Endothelial cell of umbilical vein (primary cell): ENCODE measurements at regions not wholly inside any gene's neighbourhood (a gene's known extent, or its start where the extent isn't known, plus 50 kb on each side); places are given as distances from the start of the nearest gene placed in this dataset.

Experiments used
- CTCF ChIP-seq, 2 donors: IDR thresholded peaks; 1 replicate in 1 of 2; 2 replicates in 1 of 2; pipeline ENCODE4 v1.5.1; 2011; ENCODE audit warnings: low read length in 2 of 2, mild to moderate bottlenecking in 2 of 2, moderate library complexity in 2 of 2, control low read depth in 1 of 2, inconsistent platforms in 1 of 2, low read depth in 1 of 2; ENCODE audit not compliant: insufficient read depth in 1 of 2; ENCODE audit errors: extremely low read depth in 1 of 2
- EZH2 ChIP-seq: IDR thresholded peaks from 2 replicates; pipeline ENCODE4 v1.6.1; 2012; ENCODE audit warnings: borderline replicate concordance, low read depth, mild to moderate bottlenecking, moderate library complexity, low read length, inconsistent platforms; ENCODE audit not compliant: severe bottlenecking
- FOS ChIP-seq: IDR thresholded peaks from 2 replicates; pipeline ENCODE4 v1.6.1; 2011; ENCODE audit warnings: mild to moderate bottlenecking, low read length, moderate library complexity, borderline replicate concordance; ENCODE audit not compliant: insufficient read depth
- GATA2 ChIP-seq: IDR thresholded peaks from 2 replicates; pipeline ENCODE4 v1.7.0; 2011; ENCODE audit warnings: low read depth, mild to moderate bottlenecking, moderate library complexity, mixed read lengths, low read length; ENCODE audit not compliant: insufficient read length, insufficient read depth
- JUN ChIP-seq: IDR thresholded peaks from 2 replicates; pipeline ENCODE4 v1.6.1; 2011; ENCODE audit warnings: borderline replicate concordance, low read depth; ENCODE audit not compliant: insufficient read length, insufficient read depth
- MAX ChIP-seq: IDR thresholded peaks from 2 replicates; pipeline ENCODE4 v1.6.1; 2011; ENCODE audit not compliant: insufficient read depth, insufficient read length
- POLR2A ChIP-seq: IDR thresholded peaks from 2 replicates; pipeline ENCODE4 v1.6.1; 2012; ENCODE audit warnings: low read depth, mild to moderate bottlenecking, control low read depth, low read length
- POLR2AphosphoS5 ChIP-seq: IDR thresholded peaks from 2 replicates; pipeline ENCODE4 v1.6.1; 2012; ENCODE audit warnings: low read depth, mild to moderate bottlenecking, control low read depth, low read length, moderate library complexity; ENCODE audit not compliant: insufficient read depth

GRCh38 chr7:24406053-24406788 is 122.2 kb downstream of the NPY start:
- TF ChIP-seq EZH2 = no peak
- TF ChIP-seq CTCF (IDR thresholded peaks at IDR 0.05; ENCODE audit: extremely low read depth in 1 of 2, insufficient read depth in 1 of 2, low read depth in 1 of 2, low read length in 2 of 2) = no peak
- TF ChIP-seq GATA2 = no peak
- no peak for TF ChIP-seq POLR2AphosphoS5
- no peak for TF ChIP-seq JUN
- no peak for TF ChIP-seq POLR2A
- TF ChIP-seq FOS = no peak
- TF ChIP-seq MAX = no peak
